Peyer's patch (tissue), 4 donors: ENCODE measurements at regions not wholly inside any gene's neighbourhood (a gene's known extent, or its start where the extent isn't known, plus 50 kb on each side); places are given as distances from the start of the nearest gene placed in this dataset.

Experiments
- POLR2A ChIP-seq, 2 donors: fragments of 450-650 bp; IDR thresholded peaks; one replicate each; pipeline ENCODE4 v1.5.1; 2017; ENCODE audit warnings: antibody characterized with exemption in 2 of 2, mild to moderate bottlenecking in 2 of 2, moderate library complexity in 2 of 2
- TF ChIP-seq, protein P1 (sequence below), 6 experiments: fragments of 450-650 bp in 4 of 6; fragments of 200-600 bp in 2 of 6; sonication (generic) in 1 of 6; IDR thresholded peaks; one replicate each; pipeline ENCODE4 v1.5.1; 2017 to 2019; ENCODE audit warnings: antibody characterized with exemption in 6 of 6, mild to moderate bottlenecking in 3 of 6, moderate library complexity in 1 of 6

DNA sequence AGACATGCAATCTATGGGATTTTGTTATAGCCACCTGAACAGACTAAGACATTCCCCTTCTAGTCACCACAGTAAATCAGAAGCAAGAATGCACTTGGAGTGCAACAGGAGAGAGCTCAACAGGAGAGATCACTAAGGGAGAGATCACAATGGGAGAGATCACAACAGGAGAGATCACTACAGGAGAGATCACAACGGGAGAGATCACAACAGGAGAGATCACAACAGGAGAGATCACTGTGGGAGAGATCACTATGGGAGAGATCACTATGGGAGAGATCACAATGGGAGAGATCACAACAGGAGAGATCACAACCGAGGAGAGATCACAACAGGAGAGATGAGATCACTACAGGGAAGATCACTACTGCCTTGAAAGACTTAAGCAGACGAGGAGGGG lies 238.5 kb upstream of the PITRM1 start:
- TF ChIP-seq, protein P1, sequence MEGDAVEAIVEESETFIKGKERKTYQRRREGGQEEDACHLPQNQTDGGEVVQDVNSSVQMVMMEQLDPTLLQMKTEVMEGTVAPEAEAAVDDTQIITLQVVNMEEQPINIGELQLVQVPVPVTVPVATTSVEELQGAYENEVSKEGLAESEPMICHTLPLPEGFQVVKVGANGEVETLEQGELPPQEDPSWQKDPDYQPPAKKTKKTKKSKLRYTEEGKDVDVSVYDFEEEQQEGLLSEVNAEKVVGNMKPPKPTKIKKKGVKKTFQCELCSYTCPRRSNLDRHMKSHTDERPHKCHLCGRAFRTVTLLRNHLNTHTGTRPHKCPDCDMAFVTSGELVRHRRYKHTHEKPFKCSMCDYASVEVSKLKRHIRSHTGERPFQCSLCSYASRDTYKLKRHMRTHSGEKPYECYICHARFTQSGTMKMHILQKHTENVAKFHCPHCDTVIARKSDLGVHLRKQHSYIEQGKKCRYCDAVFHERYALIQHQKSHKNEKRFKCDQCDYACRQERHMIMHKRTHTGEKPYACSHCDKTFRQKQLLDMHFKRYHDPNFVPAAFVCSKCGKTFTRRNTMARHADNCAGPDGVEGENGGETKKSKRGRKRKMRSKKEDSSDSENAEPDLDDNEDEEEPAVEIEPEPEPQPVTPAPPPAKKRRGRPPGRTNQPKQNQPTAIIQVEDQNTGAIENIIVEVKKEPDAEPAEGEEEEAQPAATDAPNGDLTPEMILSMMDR (IDR thresholded peaks at IDR 0.05) = no peak
- no peak for TF ChIP-seq POLR2A (IDR thresholded peaks at IDR 0.05)
